ENCODE measurements at regions not wholly inside any gene's neighbourhood (a gene's known extent, or its start where the extent isn't known, plus 50 kb on each side); places are given as distances from the start of the nearest gene placed in this dataset.

- no peak for DNase-seq (ENCODE audit: low read depth)
These were observed 780.2 kb upstream of the TBX3 start for GRCh38 chr12:115464111-115464581.

GRCh38 chr12:115461401-115461800 is 777.4 kb upstream of the TBX3 start:
- no peak for DNase-seq (ENCODE audit: low read depth)

GRCh38 chr12:115457798-115458197 is 773.8 kb upstream of the TBX3 start:
- no peak for DNase-seq (ENCODE audit: low read depth)

GRCh38 chr12:115456946-115457689 is 773.1 kb upstream of the TBX3 start:
- DNase-seq (ENCODE audit: low read depth), result no peak

GRCh38 chr12:115455268-115455681 is 771.3 kb upstream of the TBX3 start:
- peak; percentile 22 for DNase-seq (ENCODE audit: low read depth)

GRCh38 chr12:115452751-115453281 is 768.8 kb upstream of the TBX3 start:
- DNase-seq (ENCODE audit: low read depth), result no peak

GRCh38 chr12:115451780-115452736 is 768.1 kb upstream of the TBX3 start:
- DNase-seq (ENCODE audit: low read depth), result peak; percentile 17

GRCh38 chr12:115451151-115451779 is 767.3 kb upstream of the TBX3 start:
- no peak for DNase-seq (ENCODE audit: low read depth)

- no peak for DNase-seq (ENCODE audit: low read depth)
These were observed 766.7 kb upstream of the TBX3 start for GRCh38 chr12:115450710-115451109.

- DNase-seq (ENCODE audit: low read depth), result no peak
These were observed 766.0 kb upstream of the TBX3 start for GRCh38 chr12:115450017-115450416.

GRCh38 chr12:115449526-115449925 is 765.6 kb upstream of the TBX3 start:
- no peak for DNase-seq (ENCODE audit: low read depth)

GRCh38 chr12:115444346-115444745 is 760.4 kb upstream of the TBX3 start:
- DNase-seq (ENCODE audit: low read depth), result no peak

GRCh38 chr12:115443351-115443938 is 759.5 kb upstream of the TBX3 start:
- no peak for DNase-seq (ENCODE audit: low read depth)

- peak; percentile 63 for DNase-seq (ENCODE audit: low read depth)
These were observed 756.5 kb upstream of the TBX3 start for GRCh38 chr12:115440438-115440837.

- no peak for DNase-seq (ENCODE audit: low read depth)
These were observed 755.1 kb upstream of the TBX3 start for GRCh38 chr12:115439008-115439601.

GRCh38 chr12:115438314-115438713 is 754.3 kb upstream of the TBX3 start:
- no peak for DNase-seq (ENCODE audit: low read depth)

- no peak for DNase-seq (ENCODE audit: low read depth)
These were observed 753.1 kb upstream of the TBX3 start for GRCh38 chr12:115437061-115437567.

- no peak for DNase-seq (ENCODE audit: low read depth)
These were observed 749.1 kb upstream of the TBX3 start for GRCh38 chr12:115433014-115433634.

GRCh38 chr12:115430636-115431035 is 746.7 kb upstream of the TBX3 start:
- DNase-seq (ENCODE audit: low read depth), result no peak

- no peak for DNase-seq (ENCODE audit: low read depth)
These were observed 742.8 kb upstream of the TBX3 start for GRCh38 chr12:115426732-115427131.

GRCh38 chr12:115424003-115424402 is 740.0 kb upstream of the TBX3 start:
- no peak for DNase-seq (ENCODE audit: low read depth)

Data from iris pigment epithelial cell (primary cell).